ENCODE measurements at regions not wholly inside any gene's neighbourhood (a gene's known extent, or its start where the extent isn't known, plus 50 kb on each side); places are given as distances from the start of the nearest gene placed in this dataset.

DNA sequence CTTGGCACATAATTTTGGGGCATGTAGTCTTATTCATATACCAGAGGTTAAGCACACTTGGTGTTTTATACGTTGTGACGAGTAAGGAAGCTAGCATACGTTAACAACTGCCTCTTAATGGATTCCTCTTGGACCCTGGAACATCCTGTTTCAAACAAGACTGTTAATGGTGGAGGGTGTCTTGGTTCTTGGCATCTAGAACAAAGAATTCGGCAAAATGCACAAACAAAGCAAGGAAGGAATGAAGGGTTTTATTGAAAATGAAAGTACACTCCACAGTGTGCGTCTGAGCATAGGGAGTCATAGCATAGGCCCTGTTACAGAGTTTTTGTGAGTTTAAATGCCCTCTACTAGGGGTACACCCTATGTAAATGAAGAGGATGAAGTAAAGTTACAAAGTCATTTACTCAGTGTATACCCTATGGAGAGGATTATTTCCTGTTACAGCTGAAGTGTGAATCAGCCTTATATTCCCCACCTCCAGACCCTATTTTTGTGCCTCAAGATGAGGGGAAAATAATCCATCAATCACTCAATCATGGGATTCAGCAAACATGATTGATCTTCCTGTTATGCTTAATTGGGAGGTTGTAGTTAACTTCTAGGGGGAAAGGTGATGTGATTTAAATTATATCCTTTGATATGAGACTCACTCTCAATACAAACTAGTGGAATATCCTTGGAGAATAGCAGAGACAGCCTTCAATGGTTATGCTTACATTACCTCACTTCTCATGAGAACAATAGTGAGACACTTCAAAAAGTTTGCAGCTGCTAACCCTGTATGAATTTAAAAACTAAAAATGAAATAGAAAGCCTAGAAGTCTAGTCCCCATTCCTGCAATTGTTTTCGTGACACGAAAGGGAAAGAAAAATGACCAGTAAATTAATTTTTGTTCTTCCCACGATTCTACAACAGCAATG, 84.9 kb upstream of the MYO10 start:
- TF ChIP-seq, protein P1, sequence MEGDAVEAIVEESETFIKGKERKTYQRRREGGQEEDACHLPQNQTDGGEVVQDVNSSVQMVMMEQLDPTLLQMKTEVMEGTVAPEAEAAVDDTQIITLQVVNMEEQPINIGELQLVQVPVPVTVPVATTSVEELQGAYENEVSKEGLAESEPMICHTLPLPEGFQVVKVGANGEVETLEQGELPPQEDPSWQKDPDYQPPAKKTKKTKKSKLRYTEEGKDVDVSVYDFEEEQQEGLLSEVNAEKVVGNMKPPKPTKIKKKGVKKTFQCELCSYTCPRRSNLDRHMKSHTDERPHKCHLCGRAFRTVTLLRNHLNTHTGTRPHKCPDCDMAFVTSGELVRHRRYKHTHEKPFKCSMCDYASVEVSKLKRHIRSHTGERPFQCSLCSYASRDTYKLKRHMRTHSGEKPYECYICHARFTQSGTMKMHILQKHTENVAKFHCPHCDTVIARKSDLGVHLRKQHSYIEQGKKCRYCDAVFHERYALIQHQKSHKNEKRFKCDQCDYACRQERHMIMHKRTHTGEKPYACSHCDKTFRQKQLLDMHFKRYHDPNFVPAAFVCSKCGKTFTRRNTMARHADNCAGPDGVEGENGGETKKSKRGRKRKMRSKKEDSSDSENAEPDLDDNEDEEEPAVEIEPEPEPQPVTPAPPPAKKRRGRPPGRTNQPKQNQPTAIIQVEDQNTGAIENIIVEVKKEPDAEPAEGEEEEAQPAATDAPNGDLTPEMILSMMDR (IDR thresholded peaks at IDR 0.05; ENCODE audit: extremely low read depth in 1 of 2, insufficient read depth in 1 of 2, low read depth in 1 of 2, low read length in 2 of 2), result no peak
- TF ChIP-seq EZH2 (IDR thresholded peaks at IDR 0.05; ENCODE audit: borderline replicate concordance, low read depth, low read length, severe bottlenecking), result no peak

Measured in endothelial cell of umbilical vein (primary cell).